PC-9 (cell line): ENCODE measurements at regions not wholly inside any gene's neighbourhood (a gene's known extent, or its start where the extent isn't known, plus 50 kb on each side); places are given as distances from the start of the nearest gene placed in this dataset.

Experiments
- BruUV-seq: library from RNA; stranded (reverse); fragments of 400-500 nt; replicated peaks from 2 replicates; lab custom pipeline; 2021; lab: Mats Ljungman, UMichigan
- CTCF ChIA-PET: fragments of 300-600 bp; sonication (Branson Sonifier 250); formaldehyde crosslinking; loops from one replicate; lab custom pipeline; 2022; ENCODE audit warnings: antibody characterized with exemption; lab: Charles Lee
- POLR2A ChIA-PET: fragments of 300-600 bp; sonication (Branson Sonifier 250); formaldehyde crosslinking; loops from one replicate; lab custom pipeline; 2022; ENCODE audit warnings: antibody characterized with exemption; ENCODE audit not compliant: unreplicated experiment; lab: Charles Lee
- DNase-seq, 2 experiments: peaks; one replicate each; pipeline versions ENCODE4 v3.0.0 to v3.0.0-alpha.2; 2015 to 2022; ENCODE audit warnings: mixed read lengths in 1 of 2
- H2AFZ ChIP-seq: fragments of 200-600 bp; sonication (generic); 2 replicates; pipeline ENCODE4 v1.8.1; 2017; ENCODE audit warnings: antibody characterized with exemption
- H3F3A ChIP-seq: fragments of 200-600 bp; sonication (generic); 2 replicates; pipeline ENCODE4 v1.8.1; 2017; ENCODE audit warnings: antibody characterized with exemption, mild to moderate bottlenecking, low read depth; ENCODE audit not compliant: insufficient read depth
- H3K27ac ChIP-seq: fragments of 200-600 bp; sonication (generic); 2 replicates; pipeline ENCODE4 v1.6.1; 2016; ENCODE audit warnings: mixed run types
- H3K27me3 ChIP-seq: fragments of 200-600 bp; sonication (generic); 2 replicates; pipeline ENCODE4 v1.6.1; 2016; ENCODE audit warnings: low read depth, mixed run types; ENCODE audit not compliant: insufficient read depth
- H3K36me3 ChIP-seq: fragments of 200-600 bp; sonication (generic); 2 replicates; pipeline ENCODE4 v1.6.1; 2016; ENCODE audit warnings: low read depth, mixed run types
- H3K4me1 ChIP-seq: fragments of 200-600 bp; sonication (generic); replicated peaks from 2 replicates; pipeline ENCODE4 v1.6.1; 2016; ENCODE audit warnings: mixed run types; ENCODE audit not compliant: insufficient read depth
- H3K4me2 ChIP-seq: fragments of 200-600 bp; sonication (generic); 2 replicates; pipeline ENCODE4 v1.6.1; 2017; ENCODE audit warnings: mixed run types
- H3K4me3 ChIP-seq: fragments of 200-600 bp; sonication (generic); 2 replicates; pipeline ENCODE4 v1.6.1; 2016; ENCODE audit warnings: mixed run types
- H3K79me2 ChIP-seq: fragments of 200-600 bp; sonication (generic); 2 replicates; pipeline ENCODE4 v1.6.1; 2017; ENCODE audit warnings: low read depth, mixed run types
- H3K9me2 ChIP-seq: fragments of 200-600 bp; sonication (generic); 2 replicates; pipeline ENCODE4 v1.8.1; 2017; ENCODE audit warnings: mild to moderate bottlenecking; ENCODE audit not compliant: insufficient read depth
- H3K9me3 ChIP-seq: fragments of 200-600 bp; sonication (generic); 2 replicates; pipeline ENCODE4 v1.8.1; 2016; ENCODE audit warnings: low read depth; ENCODE audit not compliant: insufficient read depth
- H4K20me1 ChIP-seq: fragments of 200-600 bp; sonication (generic); 2 replicates; pipeline ENCODE4 v1.8.1; 2017; ENCODE audit not compliant: insufficient read depth
- CTCF ChIP-seq: fragments of 200-600 bp; sonication (generic); conservative IDR thresholded peaks from 2 replicates; pipeline ENCODE4 v1.6.1; 2017; ENCODE audit warnings: mixed run types, antibody characterized with exemption, mild to moderate bottlenecking, moderate library complexity
- EZH2 ChIP-seq: fragments of 200-600 bp; sonication (generic); IDR thresholded peaks from 2 replicates; pipeline ENCODE4 v1.8.0; 2017; ENCODE audit warnings: antibody characterized with exemption, low read depth
- intact Hi-C: fragments of 100-400 bp; cut with micrococcal nuclease; formaldehyde crosslinking; loops from one replicate; pipeline ENCODE4 v1.10.0; 2022; ENCODE audit not compliant: unreplicated experiment

DNA sequence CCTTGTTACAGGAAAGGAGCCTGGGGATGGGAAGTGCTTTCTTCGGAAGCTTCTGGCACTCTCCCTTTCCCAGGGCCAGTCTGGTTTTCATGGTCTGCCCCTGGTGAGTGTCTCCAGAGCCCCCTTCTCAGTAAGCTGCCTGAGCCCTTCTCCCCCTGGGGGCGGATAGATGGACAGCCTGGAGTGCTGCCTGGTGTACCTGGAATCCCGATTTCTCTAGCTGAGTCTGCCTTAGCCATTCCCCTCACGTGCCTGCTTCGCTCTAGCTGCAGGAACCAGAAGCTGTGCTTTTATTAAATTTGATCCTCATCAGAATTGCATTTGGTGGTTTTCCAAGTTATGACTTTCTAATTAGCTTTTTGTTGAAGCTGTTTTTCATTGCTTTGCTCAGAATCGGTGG is 152.9 kb upstream of the NAV2 start:
- no TSS peak for BruUV-seq
- Histone ChIP-seq H3K4me3 (no peak overlapping the region), H3K9me2 (no peaks in the 10 kb centered on the region), H4K20me1 (no peaks in the 10 kb centered on the region), H3K36me3 (no peaks in the 10 kb centered on the region), H3F3A (no peaks in the 10 kb centered on the region; the same call in 1 of the 2 replicates), H2AFZ (no peak overlapping the region), H3K27me3 (no peaks in the 10 kb centered on the region), H3K79me2 (no peaks in the 10 kb centered on the region), H3K4me1 (no peaks in the 10 kb centered on the region), H3K27ac (no peak overlapping the region), H3K4me2 (no peak overlapping the region), H3K9me3 (no peaks in the 10 kb centered on the region)
- no peak for TF ChIP-seq CTCF
- no peak for TF ChIP-seq EZH2
- POLR2A ChIA-PET, result no interaction called here
- DNase-seq, result peak in 1 of 2 experiments; percentile 27
- intact Hi-C loops, result loop anchor here (5.0 kb wide), 2 partner anchors 393 to 793 kb away; no protein-coding TSS in a partner anchor
- CTCF ChIA-PET, result interaction anchor here (0.6 to 0.9 kb wide), 2 partner anchors 128 to 344 kb away, joined by 4 to 5 read pairs; no protein-coding TSS in a partner anchor

DNA sequence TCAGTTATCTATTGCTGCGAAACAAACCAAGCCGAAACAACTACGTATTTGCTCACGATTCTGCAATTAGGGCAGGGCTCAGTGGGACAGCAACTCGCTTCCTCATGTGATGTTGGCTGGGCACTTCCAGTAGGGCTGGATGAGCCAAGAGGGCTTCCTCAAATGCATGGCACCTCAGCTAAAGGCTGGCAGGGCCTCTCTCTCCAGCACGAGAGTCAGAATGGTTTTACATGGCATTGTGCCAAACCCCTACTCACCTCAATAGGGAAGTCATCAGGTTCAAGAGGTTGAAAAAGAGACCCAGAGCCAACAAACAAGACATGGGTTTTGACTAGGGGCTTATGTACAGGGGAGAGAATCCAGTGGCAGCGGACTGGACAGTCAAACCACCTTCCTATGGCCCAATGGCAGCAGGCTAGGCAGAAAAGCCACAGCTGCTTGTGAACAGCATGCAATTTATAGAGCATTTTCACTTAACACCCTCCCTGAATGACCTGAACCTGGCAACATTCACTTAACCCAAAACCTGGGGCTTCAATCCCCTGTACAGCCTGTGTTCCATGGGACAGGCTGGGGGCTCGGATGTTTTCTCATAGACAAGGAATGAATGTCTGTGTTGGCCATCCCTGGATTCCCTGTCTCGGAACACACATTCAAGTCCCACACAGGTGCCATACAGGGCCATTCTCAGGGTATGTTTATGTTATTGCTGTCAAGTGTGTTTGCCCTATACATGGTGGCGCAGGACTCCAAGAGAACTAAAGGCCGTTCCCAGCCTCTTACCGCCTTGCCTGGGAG is 154.2 kb upstream of the NAV2 start:
- Histone ChIP-seq H3F3A (no peaks in the 10 kb centered on the region; the same call in 1 of the 2 replicates), H4K20me1 (no peaks in the 10 kb centered on the region), H3K4me1 (no peaks in the 10 kb centered on the region), H3K4me3 (no peak overlapping the region), H3K9me2 (no peaks in the 10 kb centered on the region), H3K27ac (no peak overlapping the region), H2AFZ (no peak overlapping the region), H3K9me3 (no peaks in the 10 kb centered on the region), H3K27me3 (no peaks in the 10 kb centered on the region), H3K79me2 (no peaks in the 10 kb centered on the region), H3K36me3 (no peaks in the 10 kb centered on the region), H3K4me2 (no peak overlapping the region)
- DNase-seq, result peak in 1 of 2 experiments; percentile 25
- TF ChIP-seq EZH2 (no peak), CTCF (no peak)
- CTCF ChIA-PET, result interaction anchor here (0.6 to 1.2 kb wide), 2 partner anchors 13 to 184 kb away, joined by 4 read pairs; no protein-coding TSS in a partner anchor
- intact Hi-C loops, result loop anchor here (5.0 kb wide), 1 partner anchor 394 kb away; no protein-coding TSS in a partner anchor
- BruUV-seq, result no TSS peak
- POLR2A ChIA-PET, result no interaction called here

DNA sequence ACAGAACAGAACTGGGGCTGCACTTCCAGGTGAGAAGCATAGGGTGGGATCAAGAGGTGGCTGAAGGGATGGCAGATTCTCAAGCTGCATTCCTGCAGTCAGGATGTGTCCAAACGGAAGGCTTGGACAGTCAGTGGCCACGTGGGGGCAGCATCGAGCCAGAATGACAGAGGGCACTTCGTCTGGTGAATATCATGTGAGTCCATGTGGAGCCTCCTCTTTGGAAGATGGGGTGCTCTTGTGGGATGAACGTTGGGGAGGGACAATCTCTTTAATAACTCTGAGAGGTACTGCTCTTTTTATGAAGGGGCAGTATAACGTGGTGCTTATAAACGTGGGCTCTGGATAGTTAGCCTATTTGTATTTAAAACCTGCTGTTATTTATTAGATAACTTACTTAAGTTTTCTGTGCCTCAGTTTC is 154.9 kb upstream of the NAV2 start:
- no peak overlapping the region for H3K27ac ChIP-seq
- DNase-seq, result peak; percentile 59 to 81
- POLR2A ChIA-PET, result no interaction called here
- H3K9me3 ChIP-seq, result no peaks in the 10 kb centered on the region
- H4K20me1 ChIP-seq, result no peaks in the 10 kb centered on the region
- H3K36me3 ChIP-seq, result no peaks in the 10 kb centered on the region
- no TSS peak for BruUV-seq
- H3K4me2 ChIP-seq, result no peak overlapping the region
- no peaks in the 10 kb centered on the region; the same call in 1 of the 2 replicates for H3F3A ChIP-seq
- no peaks in the 10 kb centered on the region for H3K79me2 ChIP-seq
- H2AFZ ChIP-seq, result no peak overlapping the region
- no peaks in the 10 kb centered on the region for H3K27me3 ChIP-seq
- TF ChIP-seq CTCF (peak; percentile 97), EZH2 (no peak)
- intact Hi-C loops, result loop anchor here (1.0 to 5.0 kb wide), 3 partner anchors 346 to 575 kb away; no protein-coding TSS in a partner anchor
- CTCF ChIA-PET, result interaction anchor here (0.6 to 1.2 kb wide), 3 partner anchors 12 to 600 kb away, joined by 4 to 5 read pairs (median 4); no protein-coding TSS in a partner anchor
- H3K9me2 ChIP-seq, result no peaks in the 10 kb centered on the region
- no peak overlapping the region for H3K4me3 ChIP-seq
- H3K4me1 ChIP-seq, result no peaks in the 10 kb centered on the region
